Loucy (cell line): ENCODE measurements at regions not wholly inside any gene's neighbourhood (a gene's known extent, or its start where the extent isn't known, plus 50 kb on each side); places are given as distances from the start of the nearest gene placed in this dataset.

Source experiments
- H2AFZ ChIP-seq: fragments of 200-600 bp; sonication (generic); 2 replicates; pipeline ENCODE4 v1.6.0; 2016; ENCODE audit warnings: antibody characterized with exemption, mild to moderate bottlenecking, low read length, moderate library complexity
- H3F3A ChIP-seq: fragments of 200-600 bp; 2 replicates; pipeline ENCODE4 v1.6.0; 2016; ENCODE audit warnings: antibody characterized with exemption, low read depth, mild to moderate bottlenecking
- H3K27me3 ChIP-seq: fragments of 200-600 bp; sonication (generic); 2 replicates; pipeline ENCODE4 v1.6.1; 2014; ENCODE audit warnings: low read length, mild to moderate bottlenecking; ENCODE audit not compliant: insufficient read depth, poor library complexity, severe bottlenecking
- H3K36me3 ChIP-seq: fragments of 200-600 bp; sonication (generic); 2 replicates; pipeline ENCODE4 v1.6.1; 2016; ENCODE audit warnings: low read length; ENCODE audit not compliant: insufficient read depth
- H3K4me1 ChIP-seq: fragments of 200-600 bp; sonication (generic); 2 replicates; pipeline ENCODE4 v1.5.1; 2014; ENCODE audit warnings: low read length, mild to moderate bottlenecking; ENCODE audit not compliant: insufficient read depth, poor library complexity, severe bottlenecking
- H3K4me2 ChIP-seq: fragments of 200-600 bp; sonication (generic); 2 replicates; pipeline ENCODE4 v1.6.0; 2014; ENCODE audit warnings: antibody characterized with exemption, low read length, low read depth, mild to moderate bottlenecking; ENCODE audit not compliant: poor library complexity, severe bottlenecking
- H3K4me3 ChIP-seq: fragments of 200-600 bp; sonication (generic); 2 replicates; pipeline ENCODE4 v1.5.1; 2014; ENCODE audit warnings: low read length, mild to moderate bottlenecking, mixed read lengths; ENCODE audit not compliant: poor library complexity, severe bottlenecking
- H3K79me2 ChIP-seq: fragments of 200-600 bp; sonication (generic); 2 replicates; pipeline ENCODE4 v1.6.1; 2014; ENCODE audit warnings: low read length; ENCODE audit not compliant: insufficient read depth
- H3K9ac ChIP-seq: fragments of 200-600 bp; sonication (generic); 2 replicates; pipeline ENCODE4 v1.6.0; 2014; ENCODE audit warnings: mild to moderate bottlenecking, low read depth, low read length, moderate library complexity; ENCODE audit not compliant: poor library complexity, severe bottlenecking
- H3K9me2 ChIP-seq: fragments of 200-600 bp; sonication (generic); replicated peaks from 2 replicates; pipeline ENCODE4 v1.6.1; 2016; ENCODE audit warnings: low read depth, low read length, mixed read lengths
- H3K9me3 ChIP-seq: fragments of 200-600 bp; sonication (generic); 2 replicates; pipeline ENCODE4 v1.6.1; 2014; ENCODE audit warnings: mild to moderate bottlenecking, antibody characterized with exemption, low read length, low read depth; ENCODE audit not compliant: insufficient read depth
- H4K20me1 ChIP-seq: fragments of 200-600 bp; sonication (generic); 2 replicates; pipeline ENCODE4 v1.6.0; 2014; ENCODE audit warnings: antibody characterized with exemption, low read length, mild to moderate bottlenecking; ENCODE audit not compliant: insufficient read depth, poor library complexity, severe bottlenecking
- CTCF ChIP-seq: fragments of 200-600 bp; sonication (generic); conservative IDR thresholded peaks from 2 replicates; pipeline ENCODE4 v1.5.1; 2014; ENCODE audit warnings: mild to moderate bottlenecking, antibody characterized with exemption, low read length
- EZH2phosphoT487 ChIP-seq: fragments of 200-600 bp; IDR thresholded peaks from 2 replicates; pipeline ENCODE4 v1.6.1; 2018; ENCODE audit warnings: antibody characterized with exemption, mild to moderate bottlenecking, moderate library complexity, borderline replicate concordance

GRCh38 chr18:55041366-55041765 is 82.1 kb upstream of the CCDC68 start:
- H3K4me1 ChIP-seq, result no peaks in the 10 kb centered on the region
- H4K20me1 ChIP-seq, result no peaks in the 10 kb centered on the region
- no peak overlapping the region for H3K9ac ChIP-seq
- H3K27me3 ChIP-seq, result no peaks in the 10 kb centered on the region
- no peaks in the 10 kb centered on the region for H3K9me3 ChIP-seq
- H3K79me2 ChIP-seq, result no peaks in the 10 kb centered on the region
- H3K4me3 ChIP-seq, result no peak overlapping the region
- no peaks in the 10 kb centered on the region for H3K9me2 ChIP-seq
- TF ChIP-seq EZH2phosphoT487, result no peak
- TF ChIP-seq CTCF, result no peak
- H3K36me3 ChIP-seq, result no peaks in the 10 kb centered on the region
- no peak overlapping the region for H2AFZ ChIP-seq
- no peaks in the 10 kb centered on the region for H3F3A ChIP-seq
- no peak overlapping the region for H3K4me2 ChIP-seq

DNA sequence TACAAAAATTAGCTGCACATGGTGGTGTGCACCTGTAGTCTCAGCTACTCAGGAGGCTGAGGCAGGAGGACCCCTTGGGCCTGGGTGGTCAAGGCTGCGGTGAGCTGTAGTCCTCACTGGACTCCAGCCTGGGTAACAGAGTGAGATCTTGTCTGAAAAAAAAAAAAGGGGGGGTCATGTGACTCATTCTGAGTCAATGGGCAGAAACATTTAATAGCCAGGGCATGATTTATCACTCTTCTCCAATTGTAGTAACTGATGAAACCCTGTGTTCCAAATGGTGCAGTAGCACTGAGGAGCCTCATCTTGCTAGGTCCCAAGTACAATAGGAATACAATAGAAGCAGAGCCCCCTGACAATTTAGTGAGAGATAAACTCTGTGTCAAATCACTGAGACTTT is 78.9 kb upstream of the CCDC68 start:
- H3K36me3 ChIP-seq, result no peaks in the 10 kb centered on the region
- no peaks in the 10 kb centered on the region for H3K79me2 ChIP-seq
- TF ChIP-seq EZH2phosphoT487 (no peak), CTCF (no peak)
- H3K9me3 ChIP-seq, result no peaks in the 10 kb centered on the region
- no peaks in the 10 kb centered on the region for H4K20me1 ChIP-seq
- H3K9ac ChIP-seq, result no peak overlapping the region
- no peak overlapping the region for H3K4me2 ChIP-seq
- no peak overlapping the region for H2AFZ ChIP-seq
- no peaks in the 10 kb centered on the region for H3K27me3 ChIP-seq
- H3K4me1 ChIP-seq, result no peaks in the 10 kb centered on the region
- H3F3A ChIP-seq, result no peaks in the 10 kb centered on the region
- H3K4me3 ChIP-seq, result no peak overlapping the region
- H3K9me2 ChIP-seq, result no peaks in the 10 kb centered on the region

DNA sequence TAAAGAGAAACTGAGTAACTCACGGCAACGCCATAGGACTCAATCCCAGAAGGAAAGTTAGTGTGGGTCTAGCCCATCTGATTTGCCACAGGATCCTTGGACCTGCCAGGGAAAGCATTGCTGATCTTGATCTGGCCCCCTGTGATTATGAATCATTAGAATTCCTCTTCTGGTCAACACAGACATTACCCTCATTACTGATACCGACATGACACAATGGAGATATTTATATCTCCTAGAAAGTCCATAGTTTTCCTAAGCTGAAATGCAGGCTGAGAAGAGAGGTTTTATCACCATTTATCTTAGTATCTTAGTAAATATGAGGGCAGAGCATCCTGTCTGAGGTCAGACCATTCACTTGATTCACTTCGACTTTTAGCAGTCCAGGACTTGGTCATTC is 75.5 kb upstream of the CCDC68 start:
- Histone ChIP-seq H3K4me2 (no peak overlapping the region), H3K9me3 (no peaks in the 10 kb centered on the region), H3F3A (no peaks in the 10 kb centered on the region), H3K36me3 (no peaks in the 10 kb centered on the region), H4K20me1 (no peaks in the 10 kb centered on the region), H2AFZ (no peak overlapping the region), H3K79me2 (no peaks in the 10 kb centered on the region), H3K4me3 (no peak overlapping the region), H3K9me2 (no peaks in the 10 kb centered on the region), H3K9ac (no peak overlapping the region), H3K4me1 (no peaks in the 10 kb centered on the region), H3K27me3 (no peaks in the 10 kb centered on the region)
- no peak for TF ChIP-seq EZH2phosphoT487
- no peak for TF ChIP-seq CTCF
